HCT116 (cell line): ENCODE measurements at regions not wholly inside any gene's neighbourhood (a gene's known extent, or its start where the extent isn't known, plus 50 kb on each side); places are given as distances from the start of the nearest gene placed in this dataset.

ENCODE experiments used
- ATAC-seq: fragments of 200-7000 bp; cut with Tn5 transposase; 2 replicates; pipeline ENCODE4 v1.9.1; 2020; ENCODE audit warnings: mild to moderate bottlenecking, moderate library complexity
- BruUV-seq: library from RNA; stranded (reverse); fragments of 400-500 nt; replicated peaks from 2 replicates; lab custom pipeline; 2021; lab: Mats Ljungman, UMichigan
- CTCF ChIA-PET: fragments of 300-600 bp; sonication (Branson Sonifier 250); formaldehyde crosslinking; loops from one replicate; lab custom pipeline; 2021; ENCODE audit warnings: antibody characterized with exemption; lab: Charles Lee
- POLR2A ChIA-PET: fragments of 300-600, 350-600 bp; sonication (Branson Sonifier 250); formaldehyde crosslinking; loops from one replicate; lab custom pipeline; 2021; ENCODE audit warnings: antibody characterized with exemption; lab: Charles Lee
- RAD21 ChIA-PET, 2 experiments: fragments of 300-600 bp; sonication (Branson Sonifier 250); formaldehyde crosslinking; loops; one replicate each; lab custom pipeline; 2023; ENCODE audit warnings: low total read pairs in 2 of 2; ENCODE audit not compliant: uncharacterized antibody in 2 of 2, unreplicated experiment in 2 of 2, low non-redundant PET in 1 of 2; lab: Charles Lee
- DNase-seq: peaks from one replicate; pipeline ENCODE4 v3.0.0-alpha.2; 2010; ENCODE audit warnings: low read depth, low spot score
- H2AFZ ChIP-seq: fragments of 200-600 bp; shearing (Covaris generic), sonication (generic); 2 replicates; pipeline ENCODE4 v1.6.1; 2017; ENCODE audit warnings: low read depth, mixed run types, mixed read lengths, antibody characterized with exemption, low read length; ENCODE audit not compliant: poor library complexity, severe bottlenecking
- H3K27ac ChIP-seq: 2 replicates; pipeline ENCODE4 v1.5.1; 2012; ENCODE audit warnings: low read depth, low read length
- H3K27me3 ChIP-seq: fragments of 200-600 bp; sonication (generic); 2 replicates; pipeline ENCODE4 v1.6.1; 2016; ENCODE audit warnings: mixed run types, low read length, mixed read lengths; ENCODE audit not compliant: insufficient read depth
- H3K36me3 ChIP-seq, 2 experiments: fragments of 200-500 bp in 1 of 2; fragments of 200-600 bp in 1 of 2; sonication (Bioruptor generic) in 1 of 2; sonication (generic) in 1 of 2; 2 replicates each; pipeline versions ENCODE4 v1.5.1 to v1.6.1; 2014 to 2016; ENCODE audit warnings: low read length in 2 of 2, inconsistent platforms in 1 of 2, mixed read lengths in 1 of 2, mixed run types in 1 of 2; ENCODE audit not compliant: insufficient read depth in 2 of 2, control insufficient read depth in 1 of 2
- H3K4me1 ChIP-seq, 2 experiments: fragments of 200-600 bp in 1 of 2; sonication (generic) in 1 of 2; 2 replicates each; pipeline versions ENCODE4 v1.5.1 to v1.6.1; 2012 to 2017; ENCODE audit warnings: low read length in 2 of 2, inconsistent platforms in 1 of 2, mild to moderate bottlenecking in 1 of 2, mixed read lengths in 1 of 2, mixed run types in 1 of 2, moderate library complexity in 1 of 2; ENCODE audit not compliant: insufficient read depth in 2 of 2, control insufficient read depth in 1 of 2
- H3K4me2 ChIP-seq: fragments of 200-600 bp; sonication (generic); 2 replicates; pipeline ENCODE4 v1.6.1; 2017; ENCODE audit warnings: mixed run types, low read length, mixed read lengths
- H3K4me3 ChIP-seq, 2 experiments: fragments of 200-600 bp in 1 of 2; sonication (generic) in 1 of 2; replicated peaks in 1 of 2; 2 replicates each; pipeline ENCODE4 v1.5.1; 2011 to 2016; ENCODE audit warnings: low read length in 2 of 2, control low read depth in 1 of 2, low read depth in 1 of 2, mild to moderate bottlenecking in 1 of 2, mixed read lengths in 1 of 2, mixed run types in 1 of 2
- H3K79me2 ChIP-seq: fragments of 200-600 bp; sonication (generic); 2 replicates; pipeline ENCODE4 v1.6.1; 2017; ENCODE audit warnings: mild to moderate bottlenecking, mixed run types, low read length, moderate library complexity, mixed read lengths; ENCODE audit not compliant: insufficient read depth
- H3K9ac ChIP-seq: fragments of 200-600 bp; sonication (generic); 2 replicates; pipeline ENCODE4 v1.6.1; 2016; ENCODE audit warnings: low read length, mixed read lengths
- H3K9me2 ChIP-seq: fragments of 200-600 bp; sonication (generic), shearing (Covaris generic); 2 replicates; pipeline ENCODE4 v1.6.1; 2017; ENCODE audit warnings: mixed run types, mild to moderate bottlenecking, moderate library complexity; ENCODE audit not compliant: insufficient read depth
- H3K9me3 ChIP-seq, 2 experiments: fragments of 200-500 bp in 1 of 2; fragments of 200-600 bp in 1 of 2; sonication (Bioruptor generic) in 1 of 2; sonication (generic) in 1 of 2; 2 replicates each; pipeline ENCODE4 v1.6.1; 2014 to 2017; ENCODE audit warnings: low read length in 2 of 2, mixed read lengths in 2 of 2, inconsistent platforms in 1 of 2, low read depth in 1 of 2, mild to moderate bottlenecking in 1 of 2, mixed run types in 1 of 2, moderate library complexity in 1 of 2; ENCODE audit not compliant: control insufficient read depth in 1 of 2, insufficient read depth in 1 of 2
- H4K20me1 ChIP-seq: fragments of 200-600 bp; sonication (generic), shearing (Covaris generic); 2 replicates; pipeline ENCODE4 v1.6.1; 2017; ENCODE audit warnings: mixed run types, mild to moderate bottlenecking, moderate library complexity; ENCODE audit not compliant: insufficient read depth
- CBX3 ChIP-seq: IDR thresholded peaks from 2 replicates; pipeline ENCODE4 v1.6.1; 2012; ENCODE audit warnings: low read depth
- CEBPB ChIP-seq: IDR thresholded peaks from 2 replicates; pipeline ENCODE4 v1.6.1; 2012; ENCODE audit warnings: low read depth
- EGR1 ChIP-seq: IDR thresholded peaks from 2 replicates; pipeline ENCODE4 v1.6.1; 2012; ENCODE audit warnings: low read depth
- ELF1 ChIP-seq: IDR thresholded peaks from 2 replicates; pipeline ENCODE4 v1.6.1; 2012; ENCODE audit warnings: low read depth, borderline replicate concordance
- EZH2 ChIP-seq: fragments of 200-600 bp; sonication (generic); IDR thresholded peaks from 2 replicates; pipeline ENCODE4 v1.6.1; 2017; ENCODE audit warnings: antibody characterized with exemption, mixed run types
- EZH2phosphoT487 ChIP-seq: fragments of 200-600 bp; IDR thresholded peaks from 2 replicates; pipeline ENCODE4 v1.6.1; 2018; ENCODE audit warnings: antibody characterized with exemption, borderline replicate concordance
- FOSL1 ChIP-seq: IDR thresholded peaks from 2 replicates; pipeline ENCODE4 v1.6.1; 2012; ENCODE audit warnings: low read depth
- JUND ChIP-seq: IDR thresholded peaks from 2 replicates; pipeline ENCODE4 v1.6.1; 2012
- SIN3A ChIP-seq: IDR thresholded peaks from 2 replicates; pipeline ENCODE4 v1.6.1; 2012; ENCODE audit warnings: low read depth
- SP1 ChIP-seq: IDR thresholded peaks from 2 replicates; pipeline ENCODE4 v1.6.1; 2012; ENCODE audit warnings: low read depth
- SRF ChIP-seq: IDR thresholded peaks from 2 replicates; pipeline ENCODE4 v1.6.1; 2012; ENCODE audit warnings: low read depth
- TCF7L2 ChIP-seq: IDR thresholded peaks from 2 replicates; pipeline ENCODE4 v1.7.0; 2011; ENCODE audit warnings: borderline replicate concordance, inconsistent platforms; ENCODE audit not compliant: insufficient read depth, insufficient read length; ENCODE audit errors: extremely low read depth
- ZFX ChIP-seq: fragments of 450-650 bp; IDR thresholded peaks from 2 replicates; pipeline ENCODE4 v1.6.1; 2017
- ZNF274 ChIP-seq: fragments of 200-500 bp; sonication (Bioruptor generic); IDR thresholded peaks from 2 replicates; pipeline ENCODE4 v1.6.1; 2014; ENCODE audit warnings: mild to moderate bottlenecking, low read depth, low read length, inconsistent platforms
- intact Hi-C: fragments of 100-400 bp; cut with micrococcal nuclease; formaldehyde crosslinking; loops from 2 replicates; pipeline ENCODE4 v1.10.0; 2022
- TF ChIP-seq, protein P1 (sequence below): IDR thresholded peaks from 2 replicates; pipeline ENCODE4 v1.6.1; 2012

DNA sequence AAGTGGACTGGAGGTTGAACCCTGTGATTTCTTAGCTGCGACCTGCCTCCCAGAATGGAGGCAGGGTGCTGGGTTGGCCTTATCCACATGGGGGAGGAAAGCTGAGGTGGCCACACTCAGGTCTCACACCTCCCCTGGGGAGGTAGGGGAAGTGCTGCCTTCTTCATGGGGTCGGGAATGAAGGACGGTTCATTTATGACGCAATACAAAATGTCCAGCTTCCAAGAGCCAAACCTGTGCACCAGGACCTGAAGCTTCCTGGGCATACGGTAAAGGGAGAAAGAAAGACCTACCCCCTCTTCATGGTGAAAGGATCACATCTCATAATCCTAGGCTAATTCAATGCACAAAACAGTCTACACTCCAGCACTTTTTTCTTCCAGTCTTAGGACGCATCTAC lies 150.6 kb upstream of the CDYL start (continued):
- TF ChIP-seq ZNF274 (no peak), SRF (no peak), CEBPB (no peak), ELF1 (no peak), EZH2phosphoT487 (no peak), EGR1 (no peak)
- TF ChIP-seq, protein P1, sequence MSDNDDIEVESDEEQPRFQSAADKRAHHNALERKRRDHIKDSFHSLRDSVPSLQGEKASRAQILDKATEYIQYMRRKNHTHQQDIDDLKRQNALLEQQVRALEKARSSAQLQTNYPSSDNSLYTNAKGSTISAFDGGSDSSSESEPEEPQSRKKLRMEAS: no peak

DNA sequence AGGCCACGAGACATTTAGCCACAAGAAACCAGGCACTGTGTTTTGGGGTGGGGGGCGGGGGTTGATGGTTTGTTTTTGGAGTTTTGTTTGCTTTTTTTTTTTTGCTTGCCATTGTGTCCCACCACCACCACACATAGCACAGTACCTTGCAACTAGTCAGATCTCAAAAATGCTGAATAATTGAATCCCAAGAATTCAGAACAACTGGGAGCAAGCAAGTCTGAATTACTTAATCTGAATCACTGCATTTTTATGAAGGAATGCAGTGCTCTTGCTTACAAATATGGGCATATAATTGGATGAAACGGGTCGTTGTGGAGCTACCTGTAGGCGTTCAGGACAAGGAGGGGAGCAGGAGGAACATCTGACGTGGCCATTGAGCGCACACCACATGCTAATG lies 151.5 kb upstream of the CDYL start:
- H3K4me3 ChIP-seq: no peak overlapping the region
- no peak overlapping the region for H3K27ac ChIP-seq
- no peak overlapping the region for H3K4me2 ChIP-seq
- H3K9me2 ChIP-seq: no peaks in the 10 kb centered on the region
- POLR2A ChIA-PET: no interaction called here
- H3K9me3 ChIP-seq: peaks cover 4 to 7% of the 10 kb centered on the region in 2 experiments; a peak in 3 of 4 replicates
- CTCF ChIA-PET: no interaction called here
- H3K4me1 ChIP-seq: no peaks in the 10 kb centered on the region
- ATAC-seq: no peak
- no peak overlapping the region for H3K9ac ChIP-seq
- no peaks in the 10 kb centered on the region for H3K27me3 ChIP-seq
- intact Hi-C loops: no loop called here
- H4K20me1 ChIP-seq: no peaks in the 10 kb centered on the region
- DNase-seq: no peak
- H3K36me3 ChIP-seq: no peaks in the 10 kb centered on the region
- BruUV-seq: no TSS peak
- RAD21 ChIA-PET: no interaction called here
- H2AFZ ChIP-seq: no peak overlapping the region
- TF ChIP-seq, protein P1: no peak
- TF ChIP-seq ELF1 (no peak), EZH2 (no peak), CEBPB (no peak), EGR1 (no peak), TCF7L2 (no peak), ZNF274 (no peak), EZH2phosphoT487 (no peak), ZFX (no peak), JUND (no peak), SP1 (no peak), CBX3 (no peak), SIN3A (no peak), FOSL1 (no peak)
- TF ChIP-seq, all 23 proteins: peak for 0
- H3K79me2 ChIP-seq: no peaks in the 10 kb centered on the region
